Kidney epithelial cell (primary cell): ENCODE measurements at regions not wholly inside any gene's neighbourhood (a gene's known extent, or its start where the extent isn't known, plus 50 kb on each side); places are given as distances from the start of the nearest gene placed in this dataset.

Source experiments
- DNase-seq: peaks from one replicate; pipeline ENCODE4 v3.0.0-alpha.2; 2010; ENCODE audit warnings: low read depth
- H3K27me3 ChIP-seq: 2 replicates; pipeline ENCODE4 v1.6.0; 2011; ENCODE audit warnings: low read length; ENCODE audit not compliant: control insufficient read depth, insufficient read depth
- H3K36me3 ChIP-seq: 2 replicates; pipeline ENCODE4 v1.5.1; 2011; ENCODE audit warnings: low read length; ENCODE audit not compliant: control insufficient read depth, insufficient read depth
- H3K4me3 ChIP-seq: 2 replicates; pipeline ENCODE4 v1.5.1; 2011; ENCODE audit warnings: low read depth, mild to moderate bottlenecking, control low read depth, low read length
- CTCF ChIP-seq: IDR thresholded peaks from 2 replicates; pipeline ENCODE4 v1.5.1; 2011; ENCODE audit warnings: mild to moderate bottlenecking, moderate library complexity, low read length, control low read depth, inconsistent platforms; ENCODE audit not compliant: insufficient read depth, poor library complexity, severe bottlenecking

GRCh38 chr7:16357921-16358320 lies 63.4 kb downstream of the CRPPA start:
- no peaks in the 10 kb centered on the region for H3K27me3 ChIP-seq
- H3K36me3 ChIP-seq: no peaks in the 10 kb centered on the region
- no peak overlapping the region for H3K4me3 ChIP-seq
- no peak for TF ChIP-seq CTCF
- no peak for DNase-seq

DNA sequence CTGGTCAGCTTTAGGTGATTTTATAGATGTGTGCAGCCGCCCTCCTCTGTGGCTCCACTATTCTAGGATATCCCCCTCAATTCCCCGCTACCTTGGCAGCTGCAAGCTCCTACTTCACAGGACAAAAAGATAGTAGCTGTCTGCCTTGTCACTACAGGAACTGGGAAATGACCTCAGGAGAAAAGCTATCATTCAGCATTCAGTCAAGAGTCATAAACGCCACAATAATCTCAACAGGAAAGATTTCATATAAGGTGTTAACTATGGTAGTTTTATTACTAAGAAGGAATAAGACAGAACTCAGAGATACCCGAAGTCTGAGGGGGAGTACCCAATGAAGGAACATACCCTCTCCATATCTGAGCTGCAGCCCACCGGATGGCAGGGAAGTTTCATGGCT lies 63.9 kb downstream of the CRPPA start:
- Histone ChIP-seq H3K27me3 (no peaks in the 10 kb centered on the region), H3K4me3 (no peak overlapping the region), H3K36me3 (no peaks in the 10 kb centered on the region)
- DNase-seq: no peak
- TF ChIP-seq CTCF: no peak

DNA sequence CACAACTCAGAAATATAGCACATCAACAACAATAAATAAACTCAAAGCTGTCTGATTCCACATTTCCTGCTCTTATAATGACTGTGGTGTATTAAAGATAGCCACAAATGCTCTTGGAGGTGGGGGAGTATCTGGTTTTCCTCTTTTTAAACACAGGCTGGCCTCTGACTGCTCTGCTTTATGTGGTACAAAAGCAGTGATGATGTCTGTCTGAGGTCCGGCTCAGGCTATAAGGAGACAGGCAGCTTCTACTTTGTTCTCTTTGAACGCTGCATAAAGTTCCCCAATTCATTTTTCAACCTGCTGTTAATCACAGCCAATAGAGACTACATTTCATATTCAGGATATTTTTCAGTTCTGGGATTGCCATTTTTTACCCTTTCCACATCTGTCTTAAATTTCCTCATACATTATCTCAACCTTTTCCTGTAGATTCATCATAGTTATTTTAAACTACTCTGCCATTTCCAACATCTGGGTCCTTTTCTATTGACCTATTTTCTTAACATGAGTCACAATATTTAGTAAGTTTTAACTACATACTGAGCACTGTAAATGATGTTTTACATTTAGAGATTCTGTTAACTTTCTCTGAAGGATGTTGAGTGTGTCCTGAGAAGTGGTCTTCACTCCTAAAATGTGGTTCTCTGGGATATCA lies 64.9 kb downstream of the CRPPA start:
- H3K27me3 ChIP-seq: no peaks in the 10 kb centered on the region

DNA sequence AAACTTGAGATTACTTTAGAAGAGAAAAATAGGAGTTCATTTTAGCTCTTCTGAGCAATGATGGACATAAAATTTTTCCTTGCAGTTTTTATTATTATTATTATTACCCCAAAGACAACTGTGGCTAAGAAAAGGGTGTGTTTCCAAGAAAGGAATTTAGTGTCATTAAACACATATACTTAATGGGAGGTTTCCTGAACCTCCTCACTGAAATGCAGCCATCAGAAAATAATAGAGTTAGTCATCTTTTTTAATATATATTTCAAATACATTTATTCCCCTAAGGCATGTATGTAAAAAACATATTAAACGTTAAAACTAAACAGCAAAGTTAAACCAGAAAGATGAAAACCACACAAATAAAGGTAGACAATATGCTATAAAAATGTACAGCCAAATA lies 66.8 kb downstream of the CRPPA start:
- TF ChIP-seq CTCF: no peak
- H3K36me3 ChIP-seq: no peaks in the 10 kb centered on the region
- H3K4me3 ChIP-seq: no peak overlapping the region
- no peaks in the 10 kb centered on the region for H3K27me3 ChIP-seq
- no peak for DNase-seq

More for the DNA sequence above, 64.9 kb downstream of the CRPPA start:
- no peak for TF ChIP-seq CTCF
- Histone ChIP-seq H3K4me3 (no peak overlapping the region), H3K36me3 (no peaks in the 10 kb centered on the region)
- DNase-seq: no peak

DNA sequence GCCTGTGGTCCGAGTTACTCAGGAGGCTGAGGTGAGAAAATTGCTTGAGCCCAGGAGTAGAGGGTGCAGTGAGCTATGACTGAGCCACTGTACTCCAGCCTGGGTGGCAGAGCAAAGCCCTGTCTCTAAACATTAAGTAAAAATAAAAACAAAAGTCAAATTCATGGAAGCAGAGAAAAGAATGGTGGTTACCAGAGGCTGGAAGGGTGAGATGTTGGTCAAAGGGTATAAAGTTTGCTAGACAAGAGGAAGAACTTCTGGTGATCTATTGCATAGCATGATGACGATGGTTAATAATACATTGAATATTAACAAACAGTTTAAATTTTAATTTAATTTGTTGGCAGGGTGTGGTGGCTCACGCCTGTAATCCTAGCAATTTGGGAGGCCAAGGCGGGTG lies 68.1 kb downstream of the CRPPA start:
- no peak for TF ChIP-seq CTCF
- DNase-seq: no peak
- Histone ChIP-seq H3K36me3 (no peaks in the 10 kb centered on the region), H3K4me3 (no peak overlapping the region), H3K27me3 (no peaks in the 10 kb centered on the region)

DNA sequence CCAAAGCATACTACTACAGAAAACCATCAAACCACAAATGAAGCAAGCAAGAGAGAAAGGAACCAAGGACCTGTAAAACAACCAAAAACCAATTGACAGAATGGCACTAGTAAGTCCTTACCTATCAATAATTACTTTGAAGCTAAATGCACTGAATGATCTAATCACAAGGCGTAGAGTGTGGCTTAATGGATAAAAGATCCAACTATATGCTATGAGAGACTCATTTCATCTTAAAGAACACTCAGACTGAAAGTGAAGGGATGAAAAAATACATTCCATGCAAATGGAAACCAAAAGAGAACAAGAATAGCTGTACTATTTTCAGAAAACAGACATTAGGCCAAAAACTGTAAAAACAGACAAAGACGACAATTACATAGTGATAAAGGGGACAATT lies 70.7 kb downstream of the CRPPA start:
- no peak for DNase-seq

More for the DNA sequence above, 70.7 kb downstream of the CRPPA start:
- no peaks in the 10 kb centered on the region for H3K36me3 ChIP-seq
- H3K4me3 ChIP-seq: no peak overlapping the region
- no peaks in the 10 kb centered on the region for H3K27me3 ChIP-seq
- TF ChIP-seq CTCF: no peak
